Kidney epithelial cell (primary cell): ENCODE measurements at regions not wholly inside any gene's neighbourhood (a gene's known extent, or its start where the extent isn't known, plus 50 kb on each side); places are given as distances from the start of the nearest gene placed in this dataset.

Source experiments
- DNase-seq: peaks from one replicate; pipeline ENCODE4 v3.0.0-alpha.2; 2010; ENCODE audit warnings: low read depth
- H3K27me3 ChIP-seq: 2 replicates; pipeline ENCODE4 v1.6.0; 2011; ENCODE audit warnings: low read length; ENCODE audit not compliant: control insufficient read depth, insufficient read depth
- H3K36me3 ChIP-seq: 2 replicates; pipeline ENCODE4 v1.5.1; 2011; ENCODE audit warnings: low read length; ENCODE audit not compliant: control insufficient read depth, insufficient read depth
- H3K4me3 ChIP-seq: 2 replicates; pipeline ENCODE4 v1.5.1; 2011; ENCODE audit warnings: low read depth, mild to moderate bottlenecking, control low read depth, low read length
- TF ChIP-seq, protein P1 (sequence below): IDR thresholded peaks from 2 replicates; pipeline ENCODE4 v1.5.1; 2011; ENCODE audit warnings: mild to moderate bottlenecking, moderate library complexity, low read length, control low read depth, inconsistent platforms; ENCODE audit not compliant: insufficient read depth, poor library complexity, severe bottlenecking

DNA sequence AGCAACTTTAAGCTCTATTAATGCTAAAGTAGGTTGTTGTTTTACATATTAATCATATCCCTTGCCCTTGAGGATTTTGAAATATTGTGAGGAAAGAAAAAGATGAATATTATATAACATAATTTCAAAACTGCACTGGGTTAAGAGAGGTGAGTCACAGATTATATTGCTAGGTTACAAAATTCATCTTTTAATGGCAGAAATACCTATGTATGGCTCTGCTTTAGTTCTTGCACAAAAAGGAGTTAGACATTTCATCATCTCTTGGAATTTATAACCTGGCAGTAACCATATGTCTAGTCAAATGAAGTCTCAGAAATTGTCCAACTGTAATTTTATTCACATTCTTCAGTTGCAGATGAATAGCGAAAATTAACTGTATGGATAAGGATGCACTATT lies 2041.1 kb downstream of the OLFM4 start:
- DNase-seq = no peak
- no peaks in the 10 kb centered on the region for H3K27me3 ChIP-seq
- TF ChIP-seq, protein P1, sequence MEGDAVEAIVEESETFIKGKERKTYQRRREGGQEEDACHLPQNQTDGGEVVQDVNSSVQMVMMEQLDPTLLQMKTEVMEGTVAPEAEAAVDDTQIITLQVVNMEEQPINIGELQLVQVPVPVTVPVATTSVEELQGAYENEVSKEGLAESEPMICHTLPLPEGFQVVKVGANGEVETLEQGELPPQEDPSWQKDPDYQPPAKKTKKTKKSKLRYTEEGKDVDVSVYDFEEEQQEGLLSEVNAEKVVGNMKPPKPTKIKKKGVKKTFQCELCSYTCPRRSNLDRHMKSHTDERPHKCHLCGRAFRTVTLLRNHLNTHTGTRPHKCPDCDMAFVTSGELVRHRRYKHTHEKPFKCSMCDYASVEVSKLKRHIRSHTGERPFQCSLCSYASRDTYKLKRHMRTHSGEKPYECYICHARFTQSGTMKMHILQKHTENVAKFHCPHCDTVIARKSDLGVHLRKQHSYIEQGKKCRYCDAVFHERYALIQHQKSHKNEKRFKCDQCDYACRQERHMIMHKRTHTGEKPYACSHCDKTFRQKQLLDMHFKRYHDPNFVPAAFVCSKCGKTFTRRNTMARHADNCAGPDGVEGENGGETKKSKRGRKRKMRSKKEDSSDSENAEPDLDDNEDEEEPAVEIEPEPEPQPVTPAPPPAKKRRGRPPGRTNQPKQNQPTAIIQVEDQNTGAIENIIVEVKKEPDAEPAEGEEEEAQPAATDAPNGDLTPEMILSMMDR = no peak

DNA sequence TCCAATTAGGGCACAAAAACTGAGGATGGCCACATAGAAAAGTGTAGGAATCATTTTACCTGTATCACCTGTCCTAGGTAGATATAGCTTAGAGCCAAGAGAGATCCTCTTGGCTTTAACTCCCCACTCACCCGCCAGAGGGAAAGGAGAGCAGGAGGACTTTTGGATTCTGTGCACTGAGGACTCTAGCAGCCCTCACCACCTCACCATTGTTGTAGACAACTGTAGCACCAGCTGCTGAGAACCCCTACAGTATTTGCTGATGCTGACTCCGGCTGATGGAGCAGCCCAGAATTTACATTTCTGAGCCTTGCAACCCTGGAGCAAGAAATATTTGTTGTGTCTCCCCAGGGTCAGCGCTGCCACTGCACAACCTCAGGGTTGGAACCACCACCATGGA lies 2044.4 kb downstream of the OLFM4 start:
- TF ChIP-seq, protein P1 = no peak
- Histone ChIP-seq H3K36me3 (no peaks in the 10 kb centered on the region), H3K4me3 (no peak overlapping the region), H3K27me3 (no peaks in the 10 kb centered on the region)
- DNase-seq = no peak

More for the DNA sequence above, 2041.1 kb downstream of the OLFM4 start:
- Histone ChIP-seq H3K4me3 (no peak overlapping the region), H3K36me3 (no peaks in the 10 kb centered on the region)

DNA sequence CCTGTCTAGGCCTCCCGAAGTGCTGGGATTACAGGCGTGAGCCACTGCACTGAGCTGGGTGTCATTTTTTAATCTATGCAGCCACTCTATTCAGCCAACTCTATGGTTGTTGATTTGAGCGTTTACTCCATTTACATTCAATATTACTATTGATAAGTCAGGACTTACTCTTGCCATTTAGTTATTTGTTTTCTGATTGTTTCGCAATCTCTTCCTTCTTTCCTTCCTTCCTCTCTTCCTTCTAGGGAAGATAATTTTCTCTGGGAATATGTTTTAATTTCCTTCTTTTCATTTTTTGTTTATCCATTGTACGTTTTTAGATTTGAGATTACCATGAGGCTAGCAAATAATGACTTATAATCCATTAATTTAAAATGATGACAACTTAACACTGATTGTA lies 2056.0 kb downstream of the OLFM4 start:
- no peak for DNase-seq
- Histone ChIP-seq H3K27me3 (no peaks in the 10 kb centered on the region), H3K4me3 (no peak overlapping the region), H3K36me3 (no peaks in the 10 kb centered on the region)
- TF ChIP-seq, protein P1 = no peak

DNA sequence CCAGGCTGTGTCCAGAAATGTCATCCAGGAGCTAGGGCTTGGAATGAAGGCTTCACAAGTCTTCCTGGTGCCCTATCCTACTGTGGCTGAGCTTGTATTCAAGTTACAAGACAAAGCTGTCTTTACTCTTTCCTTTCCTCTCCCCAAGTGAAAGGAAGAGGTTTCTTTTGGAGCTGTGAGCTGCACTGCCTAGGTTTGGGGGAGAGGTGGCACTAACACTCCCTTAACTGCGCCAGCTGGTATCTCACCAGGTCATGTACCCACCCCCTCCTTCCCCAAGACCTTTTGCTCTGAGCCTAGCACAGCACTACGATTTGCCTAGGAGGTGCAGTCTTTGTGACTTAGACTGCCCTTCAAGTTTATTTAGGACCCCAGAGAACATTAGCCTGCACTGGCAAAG lies 2053.6 kb upstream of the PRR20A start:
- Histone ChIP-seq H3K4me3 (no peak overlapping the region), H3K27me3 (no peaks in the 10 kb centered on the region), H3K36me3 (no peaks in the 10 kb centered on the region)
- TF ChIP-seq, protein P1 = no peak
- DNase-seq = no peak

DNA sequence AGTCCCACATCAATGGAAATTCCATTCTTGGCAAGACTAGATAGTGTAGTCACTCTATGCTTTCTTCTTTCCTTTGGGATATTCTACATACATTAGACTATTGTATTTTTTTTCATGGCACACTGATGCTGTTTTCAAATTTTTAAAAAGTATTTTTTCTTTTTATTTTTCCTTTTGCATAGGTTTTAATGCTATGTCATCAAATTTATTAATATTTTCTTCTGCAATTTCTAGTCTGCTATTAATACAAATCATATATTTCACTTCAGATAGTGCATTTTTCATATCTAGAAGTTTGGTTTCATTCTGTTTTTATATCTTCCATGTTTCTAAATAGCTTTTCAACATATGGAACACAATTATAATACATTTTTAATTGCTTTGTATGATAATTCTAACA lies 2050.1 kb upstream of the PRR20A start:
- Histone ChIP-seq H3K27me3 (no peaks in the 10 kb centered on the region), H3K36me3 (no peaks in the 10 kb centered on the region), H3K4me3 (no peak overlapping the region)
- TF ChIP-seq, protein P1 = no peak
- no peak for DNase-seq

DNA sequence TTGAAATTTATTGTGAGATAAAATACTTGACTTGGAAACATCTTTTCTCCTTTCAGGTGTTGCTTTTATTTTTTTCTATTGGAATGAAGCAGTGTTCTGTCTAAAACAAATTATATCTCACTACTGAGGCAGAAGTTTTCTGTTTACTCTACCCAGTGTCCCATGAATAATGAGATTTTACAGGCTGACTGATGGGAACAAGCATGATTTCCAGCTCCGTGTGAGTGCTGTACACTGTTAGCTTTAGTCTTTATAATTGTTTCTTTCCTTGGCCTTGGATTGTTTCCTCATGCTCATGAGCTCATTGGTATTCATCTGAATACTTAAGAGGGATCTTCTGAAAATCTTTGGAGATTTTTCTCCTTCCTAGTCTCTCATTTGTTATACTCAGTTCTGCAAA lies 2049.5 kb upstream of the PRR20A start:
- no peaks in the 10 kb centered on the region for H3K27me3 ChIP-seq
- DNase-seq = no peak
- H3K4me3 ChIP-seq = no peak overlapping the region
- no peaks in the 10 kb centered on the region for H3K36me3 ChIP-seq
- TF ChIP-seq, protein P1 = no peak
